ENCODE measurements at regions not wholly inside any gene's neighbourhood (a gene's known extent, or its start where the extent isn't known, plus 50 kb on each side); places are given as distances from the start of the nearest gene placed in this dataset.
"Not testable (repeated sequence)": the region's sequence is repeated elsewhere in the genome, so short reads cannot be mapped to it uniquely, and the experiment has no call there.

- DNase-seq = peak; percentile 80
Observed at GRCh38 chr10:6678211-6678803, 98.2 kb upstream of the PRKCQ start.

DNA sequence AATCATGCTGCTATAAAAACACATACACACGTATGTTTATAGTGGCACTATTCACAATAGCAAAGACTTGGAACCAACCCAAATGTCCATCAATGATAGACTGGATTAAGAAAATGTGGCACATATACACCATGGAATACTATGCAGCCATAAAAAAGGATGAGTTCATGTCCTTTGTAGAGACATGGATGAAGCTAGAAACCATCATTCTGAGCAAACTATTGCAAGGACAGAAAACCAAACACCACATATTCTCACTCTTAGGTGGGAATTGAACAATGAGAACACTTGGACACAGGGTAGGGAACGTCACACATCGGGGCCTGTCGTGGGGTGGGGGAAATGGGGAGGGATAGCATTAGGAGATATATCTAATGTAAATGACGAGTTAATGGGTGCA lies 97.1 kb upstream of the PRKCQ start:
- not testable (repeated sequence) for DNase-seq

DNA sequence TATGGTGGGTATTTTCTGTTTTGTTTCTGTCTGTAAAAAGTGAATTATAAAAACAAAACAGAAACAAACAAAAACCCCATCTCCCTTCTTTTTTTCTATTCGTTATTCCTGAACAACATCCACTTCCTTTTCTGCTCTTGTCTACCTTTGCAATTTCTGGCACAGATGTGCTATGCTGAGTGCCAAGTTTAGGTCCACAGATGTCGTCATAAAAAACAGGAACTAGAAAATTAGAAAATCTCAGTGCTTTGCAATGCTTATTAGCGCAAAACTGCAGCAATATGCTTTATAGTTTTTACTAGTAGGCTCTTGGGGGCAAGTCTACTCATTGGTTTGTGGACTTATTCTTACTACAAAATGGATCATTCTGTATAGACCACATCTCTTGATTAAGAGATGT lies 94.2 kb upstream of the PRKCQ start:
- DNase-seq = peak; percentile 33

DNA sequence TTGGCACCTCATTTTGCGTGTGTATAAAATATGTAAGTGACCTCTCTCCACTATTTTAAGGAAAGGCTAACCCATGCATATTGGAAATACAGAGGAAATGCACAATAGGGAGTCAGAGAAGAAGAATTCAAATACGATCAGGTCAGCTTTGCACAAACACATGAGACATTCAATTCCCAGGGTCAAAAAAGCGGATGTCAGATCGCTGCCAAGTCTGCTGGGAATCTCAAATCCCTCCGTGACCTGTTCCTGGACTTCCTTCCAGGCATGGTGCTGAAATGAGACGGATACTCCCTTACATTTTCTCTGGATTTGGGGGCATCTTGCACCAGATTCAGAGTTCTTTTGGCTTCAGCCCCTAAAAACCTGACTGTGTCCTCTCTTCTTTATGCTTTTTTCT lies 91.9 kb upstream of the PRKCQ start:
- DNase-seq = peak; percentile 80

DNA sequence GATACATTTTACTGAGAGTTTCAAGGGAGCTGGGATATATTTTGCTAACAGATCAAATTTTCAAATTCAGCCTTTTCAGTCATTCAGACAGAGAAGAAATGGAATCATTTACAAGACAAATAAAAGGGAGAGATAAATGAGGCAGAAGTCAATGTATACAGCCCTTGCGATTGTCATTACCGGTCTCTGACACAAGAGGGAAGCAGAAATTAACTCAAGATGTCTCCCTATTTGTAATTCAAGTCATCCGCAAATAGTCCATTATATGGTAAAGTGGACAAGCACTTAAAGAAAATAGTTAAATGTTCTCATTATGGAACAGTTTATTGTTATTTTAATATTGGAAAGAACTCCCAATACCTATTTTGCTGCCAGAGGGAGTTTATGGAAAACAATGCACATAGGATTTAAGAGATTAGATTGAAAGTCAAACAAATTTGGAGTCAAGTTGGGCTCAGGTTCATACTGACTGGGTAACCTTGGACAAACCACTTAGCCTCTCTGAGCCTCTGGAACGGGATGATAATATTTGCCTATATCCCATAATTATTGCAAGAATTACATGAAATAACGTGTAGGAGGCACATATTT lies 89.3 kb upstream of the PRKCQ start:
- DNase-seq = peak; percentile 82

GRCh38 chr10:6667679-6668270 lies 87.7 kb upstream of the PRKCQ start:
- DNase-seq = peak; percentile 69

DNA sequence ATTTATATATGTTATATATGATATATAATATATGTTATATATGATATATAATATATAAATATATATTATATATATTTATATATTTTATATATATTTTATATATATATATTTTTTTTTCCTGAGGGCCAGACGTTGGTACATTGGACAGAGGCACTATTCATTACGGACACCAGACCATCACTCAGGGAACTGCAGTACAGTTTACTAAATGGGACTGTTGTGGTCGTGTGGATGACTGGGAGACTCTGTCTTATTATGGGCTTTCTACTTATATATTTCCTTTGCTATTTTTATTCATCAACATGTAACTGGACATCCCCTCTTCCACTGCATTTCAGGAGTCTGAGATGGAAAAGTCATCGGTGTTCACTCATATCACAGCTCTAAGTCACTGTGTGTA lies 87.1 kb upstream of the PRKCQ start:
- no peak for DNase-seq

- no peak for DNase-seq
Observed at GRCh38 chr10:6665847-6666246, 85.8 kb upstream of the PRKCQ start.

GRCh38 chr10:6660460-6660859 lies 80.4 kb upstream of the PRKCQ start:
- DNase-seq = no peak

DNA sequence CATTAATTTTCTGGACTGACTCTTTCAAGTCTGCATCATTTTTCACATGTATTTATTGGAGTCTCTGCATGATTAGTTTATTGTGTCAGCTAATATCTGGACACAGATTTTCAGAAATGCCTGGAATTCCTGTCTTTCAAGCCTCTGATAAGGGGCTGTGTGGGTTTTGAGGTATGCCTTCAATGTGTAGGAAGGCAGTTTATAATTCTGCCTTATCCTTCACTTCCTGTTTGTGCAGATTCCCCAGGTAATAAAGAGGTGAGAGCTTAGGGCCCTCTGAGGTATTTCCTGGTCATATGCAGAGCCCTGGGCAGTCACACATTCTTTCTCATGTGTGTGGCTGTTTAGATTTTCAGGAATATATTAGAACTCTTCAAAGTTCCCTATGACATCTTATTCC lies 79.4 kb upstream of the PRKCQ start:
- no peak for DNase-seq

GRCh38 chr10:6657669-6658068 lies 77.6 kb upstream of the PRKCQ start:
- no peak for DNase-seq

GRCh38 chr10:6657196-6657595 lies 77.1 kb upstream of the PRKCQ start:
- DNase-seq = no peak

DNA sequence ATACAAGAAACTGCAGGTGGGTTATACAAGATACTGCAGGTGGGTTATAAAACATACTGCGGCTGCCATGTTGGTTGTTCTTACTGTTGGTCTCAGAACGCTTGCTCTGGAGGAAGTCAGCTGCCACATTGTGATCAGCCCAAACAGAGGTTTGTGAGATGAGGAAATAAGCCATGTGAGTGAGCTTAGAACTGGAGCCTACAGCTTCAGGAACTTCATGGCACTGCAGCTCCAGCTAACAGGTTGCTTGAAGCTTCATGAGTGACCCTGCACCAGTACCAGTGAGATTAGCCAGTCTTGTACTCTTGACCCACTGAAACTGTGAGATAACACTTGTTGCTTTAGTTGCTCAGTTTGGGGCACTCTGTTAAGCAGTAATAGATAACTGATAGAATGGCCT lies 74.5 kb upstream of the PRKCQ start:
- DNase-seq = no peak

DNA sequence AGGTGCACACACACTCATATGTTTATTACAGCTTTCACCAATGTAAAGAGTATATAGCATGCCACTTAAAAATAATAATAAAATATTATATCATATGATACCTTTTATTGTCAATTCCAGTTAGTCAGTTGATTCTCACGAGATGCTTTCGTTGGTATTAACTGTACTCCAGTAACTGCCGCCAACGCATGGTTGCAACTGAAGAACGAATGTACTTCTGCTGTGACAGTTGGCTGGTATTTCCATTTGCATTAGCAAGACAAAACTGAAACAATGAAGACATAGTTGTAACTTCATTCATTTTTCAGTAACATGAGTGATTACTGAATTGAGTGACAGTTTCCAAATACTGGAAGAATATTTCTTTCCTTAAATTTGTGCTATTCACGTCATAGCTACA lies 70.5 kb upstream of the PRKCQ start:
- DNase-seq = no peak

- no peak for DNase-seq
Observed at GRCh38 chr10:6649903-6650302, 69.8 kb upstream of the PRKCQ start.

DNA sequence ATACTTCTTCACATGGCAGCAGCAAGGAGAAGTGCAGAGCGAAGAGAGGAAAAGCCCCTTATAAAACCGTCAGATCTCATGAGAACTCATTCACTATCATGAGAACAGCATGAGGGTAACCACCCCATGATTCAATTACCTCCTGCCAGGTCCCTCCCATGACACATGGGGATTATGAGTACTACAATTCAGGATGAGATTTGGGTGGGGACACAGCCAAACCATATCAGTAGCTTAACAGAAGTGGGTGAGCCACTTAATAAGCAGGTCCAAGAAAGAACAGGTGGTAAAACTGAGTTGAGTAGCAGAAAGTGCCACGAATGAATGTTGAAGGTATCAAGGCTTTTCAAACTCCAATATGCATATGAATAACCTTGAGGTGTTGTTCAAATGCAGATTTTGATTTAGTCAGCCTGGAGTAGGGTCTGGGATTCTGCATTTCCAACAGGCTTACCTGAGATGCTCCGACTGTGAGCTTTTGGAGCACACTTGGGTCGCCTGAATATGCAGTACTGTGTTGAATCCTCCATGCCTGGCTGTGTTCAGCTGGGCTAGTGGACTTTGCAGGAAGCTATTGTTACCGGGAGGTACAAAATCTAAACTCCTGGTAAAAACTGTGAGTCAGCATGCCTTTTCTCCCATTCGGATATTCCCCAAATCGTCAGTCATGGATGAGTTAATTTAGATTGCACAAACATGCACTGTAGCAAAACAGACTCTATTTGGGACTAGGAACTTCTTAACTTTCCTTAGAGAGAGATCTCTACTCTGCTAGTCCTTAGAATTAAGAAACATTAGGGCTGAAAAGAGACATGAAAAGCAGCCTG lies 69.0 kb upstream of the PRKCQ start:
- no peak for DNase-seq

DNA sequence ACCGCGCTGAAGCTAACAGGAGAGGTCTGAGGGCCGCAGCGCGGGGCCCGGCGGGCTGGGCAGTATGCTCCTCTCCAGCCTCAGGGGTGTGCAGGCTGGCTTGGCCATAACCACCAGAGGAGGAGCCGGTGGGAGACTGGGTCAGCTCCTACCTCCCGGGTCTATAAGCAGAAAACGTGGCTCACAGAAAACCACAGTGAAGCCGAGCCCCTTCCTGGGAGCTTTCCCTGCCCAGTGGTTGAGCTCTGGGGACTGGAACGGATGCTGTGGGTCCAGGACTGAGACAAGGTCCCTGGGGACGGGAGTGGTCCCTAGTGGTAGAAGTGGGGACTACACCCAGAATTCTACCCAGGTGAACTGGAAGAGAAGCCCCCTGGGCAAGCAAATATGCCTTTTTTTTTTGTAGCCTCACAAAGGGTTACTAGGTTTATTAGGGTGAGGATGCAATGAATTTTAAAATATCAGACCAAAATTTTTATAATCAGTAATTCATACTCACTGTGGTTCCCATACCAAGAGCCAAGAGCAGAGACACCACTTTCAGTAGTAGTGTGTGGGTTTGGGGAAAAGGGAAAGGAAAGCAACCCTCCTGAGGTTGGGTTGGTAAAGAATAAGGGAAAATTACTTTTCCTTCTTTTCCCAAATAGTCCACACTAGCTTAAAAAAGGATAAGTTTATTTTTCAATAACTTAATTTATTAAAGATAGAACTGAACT lies 67.9 kb upstream of the PRKCQ start:
- DNase-seq = peak; percentile 24

DNA sequence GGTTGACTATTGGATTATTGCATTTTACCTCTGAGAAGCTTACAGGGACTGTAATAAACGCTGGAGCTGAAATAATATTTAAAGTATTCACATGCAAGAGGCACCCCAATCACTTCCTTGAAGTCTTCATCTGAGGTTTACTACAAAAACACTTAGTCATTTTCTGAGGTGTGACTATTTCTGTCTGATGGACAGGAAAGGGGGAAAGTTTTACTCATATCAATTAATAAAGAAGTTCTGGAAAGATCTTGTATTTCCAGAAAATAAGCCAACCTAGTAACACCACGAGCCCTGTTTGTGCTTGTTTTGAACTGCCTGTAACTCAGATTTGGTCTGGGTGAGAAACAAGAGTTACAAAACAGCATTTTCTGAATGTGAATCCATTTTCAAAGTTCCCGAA lies 63.9 kb upstream of the PRKCQ start:
- DNase-seq = no peak

- no peak for DNase-seq
Observed at GRCh38 chr10:6642876-6643275, 62.8 kb upstream of the PRKCQ start.

GRCh38 chr10:6640433-6641040 lies 60.5 kb upstream of the PRKCQ start:
- no peak for DNase-seq

GRCh38 chr10:6637053-6637452 lies 57.0 kb upstream of the PRKCQ start:
- DNase-seq = no peak

- no peak for DNase-seq
Observed at GRCh38 chr10:6635784-6636183, 55.7 kb upstream of the PRKCQ start.
